C1 segment of cervical spinal cord (tissue), 14 donors: ENCODE measurements at regions not wholly inside any gene's neighbourhood (a gene's known extent, or its start where the extent isn't known, plus 50 kb on each side); places are given as distances from the start of the nearest gene placed in this dataset.
A peak's percentile ranks its signal among the peaks of the same experiment; 100 is the strongest.
"Not testable (repeated sequence)": the region's sequence is repeated elsewhere in the genome, so short reads cannot be mapped to it uniquely, and the experiment has no call there.

ENCODE experiments used
- DNase-seq, 14 donors: peaks; one replicate each; lab custom pipeline; 2025; lab: John Stamatoyannopoulos, UW

GRCh38 chr12:82529101-82529500, 157.6 kb upstream of the TMTC2 start:
- DNase-seq = peak in 1 of 14 donors; percentile 5

GRCh38 chr12:82529954-82530353, 156.8 kb upstream of the TMTC2 start:
- no peak for DNase-seq

- DNase-seq = no peak
These were observed 156.3 kb upstream of the TMTC2 start for GRCh38 chr12:82530394-82530793.

GRCh38 chr12:82533341-82533740, 153.4 kb upstream of the TMTC2 start:
- DNase-seq = no peak

- DNase-seq = no peak
These were observed 149.3 kb upstream of the TMTC2 start for GRCh38 chr12:82537436-82537835.

- DNase-seq = no peak
These were observed 132.2 kb upstream of the TMTC2 start for GRCh38 chr12:82554529-82554928.

- no peak for DNase-seq
These were observed 131.0 kb upstream of the TMTC2 start for GRCh38 chr12:82555699-82556098.

- no peak for DNase-seq
These were observed 120.7 kb upstream of the TMTC2 start for GRCh38 chr12:82565966-82566365.

- DNase-seq = no peak
These were observed 119.0 kb upstream of the TMTC2 start for GRCh38 chr12:82567688-82568087.

- no peak for DNase-seq
These were observed 112.5 kb upstream of the TMTC2 start for GRCh38 chr12:82574191-82574590.

- no peak for DNase-seq
These were observed 108.0 kb upstream of the TMTC2 start for GRCh38 chr12:82578725-82579124.

- no peak for DNase-seq
These were observed 103.0 kb upstream of the TMTC2 start for GRCh38 chr12:82583756-82584155.

GRCh38 chr12:82593143-82593542, 93.6 kb upstream of the TMTC2 start:
- DNase-seq = no peak

- DNase-seq = no peak
These were observed 92.8 kb upstream of the TMTC2 start for GRCh38 chr12:82593901-82594396.

- DNase-seq = no peak
These were observed 90.8 kb upstream of the TMTC2 start for GRCh38 chr12:82595941-82596340.

- DNase-seq = no peak
These were observed 90.2 kb upstream of the TMTC2 start for GRCh38 chr12:82596483-82596882.

- DNase-seq = no peak
These were observed 86.3 kb upstream of the TMTC2 start for GRCh38 chr12:82600379-82600778.

GRCh38 chr12:82603647-82604046, 83.1 kb upstream of the TMTC2 start:
- not testable (repeated sequence) for DNase-seq

- DNase-seq = no peak
These were observed 81.6 kb upstream of the TMTC2 start for GRCh38 chr12:82605115-82605514.

- DNase-seq = no peak
These were observed 78.0 kb upstream of the TMTC2 start for GRCh38 chr12:82608706-82609105.

- no peak for DNase-seq
These were observed 77.3 kb upstream of the TMTC2 start for GRCh38 chr12:82609234-82609914.

- no peak for DNase-seq
These were observed 67.1 kb upstream of the TMTC2 start for GRCh38 chr12:82619644-82620043.

- DNase-seq = no peak
These were observed 65.8 kb upstream of the TMTC2 start for GRCh38 chr12:82620917-82621316.

- peak in 11 of 14 donors; percentile 5 to 74 (median 57) for DNase-seq
These were observed 61.2 kb upstream of the TMTC2 start for GRCh38 chr12:82625523-82625922.
